K562 (cell line): ENCODE measurements at regions not wholly inside any gene's neighbourhood (a gene's known extent, or its start where the extent isn't known, plus 50 kb on each side); places are given as distances from the start of the nearest gene placed in this dataset.

Experiments
- ATAC-seq: fragments of 200-7000 bp; cut with Tn5 transposase; 3 replicates; pipeline ENCODE4 v1.9.1; 2020; ENCODE audit warnings: moderate library complexity
- BruUV-seq: library from RNA; stranded (reverse); fragments of 400-500 nt; replicated peaks from 2 replicates; lab custom pipeline; 2021; lab: Mats Ljungman, UMichigan
- CTCF ChIA-PET: fragments of 300-600 bp; formaldehyde crosslinking; extraction: SDS; loops from one replicate; lab custom pipeline; 2021; ENCODE audit warnings: low intra/inter-chr PET ratio; lab: Yijun Ruan, JAX
- POLR2A ChIA-PET: fragments of 300-600, 350-650 bp; sonication (Branson Sonifier 250); formaldehyde crosslinking; extraction: SDS; loops from one replicate; lab custom pipeline; 2021; ENCODE audit warnings: antibody characterized with exemption, inconsistent platforms; lab: Yijun Ruan, JAX
- DNase-seq, 4 experiments: peaks; one replicate each; pipeline versions ENCODE4 v3.0.0 to v3.0.0-alpha.2; 2011 to 2018; ENCODE audit warnings: low spot score in 3 of 4, mixed read lengths in 3 of 4; ENCODE audit errors: extremely low read depth in 1 of 4
- FAIRE-seq: peaks from 2 replicates; lab custom pipeline; 2011; peaks lifted over from hg19 to GRCh38; lab: Jason Lieb, UNC
- H2AFZ ChIP-seq: 2 replicates; pipeline ENCODE4 v1.6.0; 2011; ENCODE audit warnings: low read depth, low read length, control low read depth, inconsistent platforms
- H3K27ac ChIP-seq: fragments of 200-600 bp; 3 replicates; pipeline ENCODE4 v1.8.0; 2011; ENCODE audit warnings: low read depth, mild to moderate bottlenecking, control low read depth, inconsistent platforms, low read length, moderate library complexity, mixed read lengths; ENCODE audit errors: extremely low read depth
- H3K27me3 ChIP-seq, 2 experiments: fragments of 300-600 bp in 1 of 2; 2 replicates in 1 of 2; 3 replicates in 1 of 2; pipeline versions ENCODE4 v1.6.0 to v1.8.0; 2011; ENCODE audit warnings: inconsistent platforms in 2 of 2, low read length in 2 of 2, mild to moderate bottlenecking in 1 of 2, mixed read lengths in 1 of 2, moderate library complexity in 1 of 2; ENCODE audit not compliant: control insufficient read depth in 2 of 2, insufficient read depth in 2 of 2
- H3K36me3 ChIP-seq: fragments of 300-600 bp; 3 replicates; pipeline ENCODE4 v1.8.0; 2011; ENCODE audit warnings: mild to moderate bottlenecking, low read length, inconsistent platforms; ENCODE audit not compliant: control insufficient read depth, insufficient read depth
- H3K4me1 ChIP-seq, 2 experiments: fragments of 200-600 bp in 1 of 2; replicated peaks in 1 of 2; 2 replicates in 1 of 2; 3 replicates in 1 of 2; pipeline versions ENCODE4 v1.5.1 to v1.8.0; 2011; ENCODE audit warnings: inconsistent platforms in 2 of 2, low read length in 2 of 2, mild to moderate bottlenecking in 1 of 2, mixed read lengths in 1 of 2, moderate library complexity in 1 of 2; ENCODE audit not compliant: control insufficient read depth in 2 of 2, insufficient read depth in 2 of 2
- H3K4me2 ChIP-seq: 2 replicates; pipeline ENCODE4 v1.6.1; 2011; ENCODE audit warnings: low read length, control low read depth, inconsistent platforms, mixed read lengths; ENCODE audit not compliant: insufficient read depth
- H3K4me3 ChIP-seq: fragments of 200-600 bp; sonication (generic), shearing (Covaris generic); 2 replicates; pipeline ENCODE4 v1.5.1; 2016; ENCODE audit warnings: control low read depth, inconsistent platforms
- H3K79me2 ChIP-seq: fragments of 200-600 bp; 3 replicates; pipeline ENCODE4 v1.8.0; 2011; ENCODE audit warnings: low read length, inconsistent platforms; ENCODE audit not compliant: control insufficient read depth, insufficient read depth
- H3K9ac ChIP-seq, 2 experiments: 2 replicates each; pipeline versions ENCODE4 v1.6.0 to v1.6.1; 2011; ENCODE audit warnings: low read depth in 2 of 2, low read length in 2 of 2, control low read depth in 1 of 2, inconsistent platforms in 1 of 2, mild to moderate bottlenecking in 1 of 2, mixed read lengths in 1 of 2; ENCODE audit not compliant: insufficient read depth in 1 of 2
- H3K9me1 ChIP-seq: one replicate; pipeline ENCODE4 v1.6.0; 2011; ENCODE audit warnings: inconsistent platforms, mild to moderate bottlenecking, low read length, moderate library complexity; ENCODE audit not compliant: control insufficient read depth, insufficient read depth
- H3K9me3 ChIP-seq: replicated peaks from 2 replicates; pipeline ENCODE4 v1.5.1; 2011; ENCODE audit warnings: low read depth, low read length, inconsistent platforms; ENCODE audit not compliant: control insufficient read depth, insufficient read depth
- H4K20me1 ChIP-seq: replicated peaks from 2 replicates; pipeline ENCODE4 v1.6.1; 2011; ENCODE audit warnings: low read length, inconsistent platforms, mixed read lengths; ENCODE audit not compliant: control insufficient read depth, insufficient read depth
- CAMTA2 ChIP-seq: fragments of 250-450 bp; sonication (Bioruptor Pico); conservative IDR thresholded peaks from 2 replicates; pipeline ENCODE4 v1.5.1; 2022
- CBX5 ChIP-seq: IDR thresholded peaks from 2 replicates; pipeline ENCODE4 v1.6.1; 2014; ENCODE audit warnings: low read depth, borderline replicate concordance
- ELK3 ChIP-seq: fragments of 450-650 bp; formaldehyde crosslinking; IDR thresholded peaks from 2 replicates; pipeline ENCODE4 v1.4.0; 2020; ENCODE audit warnings: mild to moderate bottlenecking
- EWSR1 ChIP-seq: fragments of 450-650 bp; IDR thresholded peaks from 2 replicates; pipeline ENCODE4 v1.6.1; 2018; ENCODE audit warnings: borderline replicate concordance, mild to moderate bottlenecking, low read depth, moderate library complexity; ENCODE audit not compliant: partially characterized antibody
- FOSL1 ChIP-seq: fragments of 200-800 bp; sonication (Bioruptor generic); conservative IDR thresholded peaks from 2 replicates; pipeline ENCODE4 v1.6.1; 2016; ENCODE audit warnings: missing genetic modification characterization, missing compliant biosample characterization
- HOMEZ ChIP-seq: fragments of 250-450 bp; sonication (Bioruptor Pico); IDR thresholded peaks from 2 replicates; pipeline ENCODE4 v1.4.0; 2020; ENCODE audit warnings: mild to moderate bottlenecking, moderate library complexity
- IRF9 ChIP-seq: fragments of 450-650 bp; IDR thresholded peaks from 2 replicates; pipeline ENCODE4 v1.6.1; 2016; ENCODE audit warnings: missing biosample characterization, missing genetic modification characterization
- MBD1 ChIP-seq: fragments of 250-450 bp; sonication (Bioruptor Pico); IDR thresholded peaks from 2 replicates; pipeline ENCODE4 v1.8.0; 2022; ENCODE audit warnings: inconsistent platforms
- MCM5 ChIP-seq: fragments of 450-650 bp; IDR thresholded peaks from 2 replicates; pipeline ENCODE4 v1.6.1; 2016; ENCODE audit warnings: low read depth
- MNT ChIP-seq, 2 experiments: fragments of 450-650 bp; conservative IDR thresholded peaks; 2 replicates each; pipeline ENCODE4 v1.6.1; 2017; ENCODE audit warnings: mild to moderate bottlenecking in 2 of 2, moderate library complexity in 2 of 2
- PHF8 ChIP-seq: fragments of 200-600 bp; sonication (generic); IDR thresholded peaks from 2 replicates; pipeline ENCODE4 v1.6.1; 2012; ENCODE audit warnings: mixed run types, mild to moderate bottlenecking, inconsistent platforms, low read length, moderate library complexity, borderline replicate concordance
- ZBTB7A ChIP-seq: IDR thresholded peaks from 2 replicates; pipeline ENCODE4 v1.6.1; 2011; ENCODE audit warnings: low read depth, mild to moderate bottlenecking, low read length, moderate library complexity, borderline replicate concordance; ENCODE audit not compliant: control insufficient read depth
- ZFPM2 ChIP-seq: fragments of 250-450 bp; sonication (Bioruptor Pico); IDR thresholded peaks from 2 replicates; pipeline ENCODE4 v1.5.1; 2022; ENCODE audit warnings: mild to moderate bottlenecking
- ZNF165 ChIP-seq: fragments of 250-450 bp; sonication (Bioruptor Pico); IDR thresholded peaks from 2 replicates; pipeline ENCODE4 v1.4.0; 2020; ENCODE audit warnings: borderline replicate concordance
- ZNF507 ChIP-seq: conservative IDR thresholded peaks from 2 replicates; pipeline ENCODE4 v1.6.1; 2017; ENCODE audit warnings: missing genetic modification characterization, missing compliant biosample characterization
- WGBS: fragments of 100-300 bp; shearing (Covaris generic); methylation state at CpG from one replicate; pipeline ENCODE4 v1.1.6; 2016; ENCODE audit warnings: low coverage, mixed read lengths; ENCODE audit not compliant: insufficient coverage; ENCODE audit errors: missing lambda C conversion rate; 5-methylcytosine and 5-hydroxymethylcytosine counted together
- in situ Hi-C: fragments of 300-500 bp; cut with MboI; formaldehyde crosslinking; loops from 4 replicates; pipeline ENCODE4 v1.15.0; 2018; ENCODE audit warnings: inconsistent platforms, mixed read lengths
- intact Hi-C: fragments of 100-400 bp; cut with micrococcal nuclease; formaldehyde crosslinking; loops from 2 replicates; pipeline ENCODE4 v1.14.2; 2022

- Histone ChIP-seq H2AFZ (no peak overlapping the region), H3K4me2 (no peak overlapping the region), H3K9me1 (no peaks in the 10 kb centered on the region), H3K79me2 (no peaks in the 10 kb centered on the region), H4K20me1 (no peaks in the 10 kb centered on the region), H3K27ac (no peak overlapping the region), H3K9ac (no peak overlapping the region), H3K27me3 (no peaks in the 10 kb centered on the region), H3K4me3 (no peak overlapping the region), H3K9me3 (no peaks in the 10 kb centered on the region), H3K36me3 (no peaks in the 10 kb centered on the region), H3K4me1 (no peaks in the 10 kb centered on the region)
- in situ Hi-C loops: no loop called here
- WGBS: 0% methylated on average over 12 of the region's 12 CpGs
- FAIRE-seq (no peak), DNase-seq (no peak), ATAC-seq (no peak)
- ChIA-PET CTCF (no interaction called here), POLR2A (interaction anchor here (0.5 kb wide), 1 partner anchor 89 kb away, joined by 3 read pairs; no protein-coding TSS in a partner anchor)
- intact Hi-C loops: no loop called here
- BruUV-seq: no TSS peak
- TF ChIP-seq ZNF507 (tag) (no peak), ZNF165 (CRISPR knock-in tag) (no peak), MCM5 (no peak), MNT (conservative IDR thresholded peaks at IDR 0.05) (no peak), PHF8 (no peak), FOSL1 (tag) (no peak), CAMTA2 (no peak), CBX5 (no peak), ZBTB7A (no peak), EWSR1 (no peak), HOMEZ (no peak), IRF9 (no peak), ELK3 (CRISPR knock-in tag) (no peak), MBD1 (CRISPR knock-in tag) (no peak), ZFPM2 (CRISPR knock-in tag) (no peak)
Observed at GRCh38 chr5:168097876-168098653, 193.4 kb upstream of the WWC1 start.
